Activated CD4-positive, alpha-beta T cell treated with anti-CD3 and anti-CD28 coated beads, Interleukin-2, amount 10 ng/mL, durations not matched to agents 7 days and 5 days (primary cell): ENCODE measurements at regions not wholly inside any gene's neighbourhood (a gene's known extent, or its start where the extent isn't known, plus 50 kb on each side); places are given as distances from the start of the nearest gene placed in this dataset.
"Not testable (repeated sequence)": the region's sequence is repeated elsewhere in the genome, so short reads cannot be mapped to it uniquely, and the experiment has no call there.

Experiments
- CTCF ChIA-PET: fragments of 350-600 bp; sonication (Branson Sonifier 250); formaldehyde crosslinking; loops from one replicate; lab custom pipeline; 2021; ENCODE audit warnings: antibody characterized with exemption; lab: Charles Lee
- POLR2A ChIA-PET: fragments of 350-600 bp; sonication (Branson Sonifier 250); formaldehyde crosslinking; loops from one replicate; lab custom pipeline; 2021; ENCODE audit warnings: antibody characterized with exemption; lab: Charles Lee
- DNase-seq: peaks from one replicate; pipeline ENCODE4 v3.0.0-alpha.2; 2020
- H3K27ac Mint-ChIP-seq: one replicate; pipeline ENCODE4 v1.8.0; 2021; ENCODE audit warnings: mild to moderate bottlenecking, moderate library complexity, mixed read lengths
- H3K27me3 Mint-ChIP-seq: one replicate; pipeline ENCODE4 v1.8.0; 2021; ENCODE audit warnings: mixed read lengths
- H3K36me3 Mint-ChIP-seq: one replicate; pipeline ENCODE4 v1.8.0; 2021; ENCODE audit warnings: low read depth, mixed read lengths
- H3K4me1 Mint-ChIP-seq: one replicate; pipeline ENCODE4 v1.8.0; 2021; ENCODE audit warnings: mixed read lengths
- H3K4me3 Mint-ChIP-seq: one replicate; pipeline ENCODE4 v1.8.0; 2021; ENCODE audit warnings: mild to moderate bottlenecking, moderate library complexity, mixed read lengths
- H3K9me3 Mint-ChIP-seq: one replicate; pipeline ENCODE4 v1.8.0; 2021; ENCODE audit warnings: mixed read lengths

- H3K4me1 Mint-ChIP-seq = no peaks in the 10 kb centered on the region
- H3K27me3 Mint-ChIP-seq = no peaks in the 10 kb centered on the region
- DNase-seq = no peak
- no peak overlapping the region for H3K27ac Mint-ChIP-seq
- no peaks in the 10 kb centered on the region for H3K36me3 Mint-ChIP-seq
- ChIA-PET CTCF (no interaction called here), POLR2A (no interaction called here)
- H3K9me3 Mint-ChIP-seq = peaks cover 5% of the 10 kb centered on the region
- H3K4me3 Mint-ChIP-seq = no peak overlapping the region
These were observed 880.3 kb upstream of the GBE1 start for GRCh38 chr3:82641701-82642100.

GRCh38 chr3:82640254-82640653, 878.8 kb upstream of the GBE1 start:
- no peak for DNase-seq
- Mint-ChIP-seq H3K36me3 (no peaks in the 10 kb centered on the region), H3K27ac (no peak overlapping the region), H3K9me3 (peaks cover 5% of the 10 kb centered on the region), H3K4me3 (no peak overlapping the region), H3K4me1 (no peaks in the 10 kb centered on the region), H3K27me3 (no peaks in the 10 kb centered on the region)
- ChIA-PET POLR2A (no interaction called here), CTCF (no interaction called here)

GRCh38 chr3:82637574-82637973, 876.1 kb upstream of the GBE1 start:
- DNase-seq = no peak
- Mint-ChIP-seq H3K27ac (no peak overlapping the region), H3K9me3 (peaks cover 7% of the 10 kb centered on the region), H3K36me3 (no peaks in the 10 kb centered on the region), H3K27me3 (no peaks in the 10 kb centered on the region), H3K4me3 (no peak overlapping the region), H3K4me1 (no peaks in the 10 kb centered on the region)
- ChIA-PET POLR2A (no interaction called here), CTCF (no interaction called here)

- CTCF ChIA-PET = no interaction called here
These were observed 874.7 kb upstream of the GBE1 start for GRCh38 chr3:82636177-82636576.

GRCh38 chr3:82633319-82633718, 871.9 kb upstream of the GBE1 start:
- Mint-ChIP-seq H3K36me3 (no peaks in the 10 kb centered on the region), H3K4me1 (no peaks in the 10 kb centered on the region), H3K27ac (no peak overlapping the region), H3K27me3 (no peaks in the 10 kb centered on the region), H3K4me3 (no peak overlapping the region), H3K9me3 (peaks cover 10% of the 10 kb centered on the region)
- ChIA-PET POLR2A (no interaction called here), CTCF (no interaction called here)
- no peak for DNase-seq

More at GRCh38 chr3:82636177-82636576, 874.7 kb upstream of the GBE1 start:
- no peaks in the 10 kb centered on the region for H3K4me1 Mint-ChIP-seq
- no peaks in the 10 kb centered on the region for H3K36me3 Mint-ChIP-seq
- no peak overlapping the region for H3K4me3 Mint-ChIP-seq
- H3K27me3 Mint-ChIP-seq = no peaks in the 10 kb centered on the region
- no peak overlapping the region for H3K27ac Mint-ChIP-seq
- H3K9me3 Mint-ChIP-seq = peaks cover 6% of the 10 kb centered on the region
- no peak for DNase-seq
- POLR2A ChIA-PET = no interaction called here

GRCh38 chr3:82629937-82630336, 868.5 kb upstream of the GBE1 start:
- ChIA-PET POLR2A (no interaction called here), CTCF (no interaction called here)
- no peak overlapping the region for H3K27ac Mint-ChIP-seq
- H3K4me3 Mint-ChIP-seq = no peak overlapping the region
- no peaks in the 10 kb centered on the region for H3K27me3 Mint-ChIP-seq
- H3K36me3 Mint-ChIP-seq = no peaks in the 10 kb centered on the region
- DNase-seq = no peak
- H3K9me3 Mint-ChIP-seq = peaks cover 15% of the 10 kb centered on the region
- H3K4me1 Mint-ChIP-seq = no peaks in the 10 kb centered on the region

- Mint-ChIP-seq H3K27me3 (no peaks in the 10 kb centered on the region), H3K27ac (no peak overlapping the region), H3K9me3 (peaks cover 14% of the 10 kb centered on the region), H3K4me1 (no peaks in the 10 kb centered on the region), H3K4me3 (no peak overlapping the region), H3K36me3 (no peaks in the 10 kb centered on the region)
- DNase-seq = no peak
- CTCF ChIA-PET = no interaction called here
- POLR2A ChIA-PET = no interaction called here
These were observed 867.1 kb upstream of the GBE1 start for GRCh38 chr3:82628385-82629014.

- no peak overlapping the region for H3K4me3 Mint-ChIP-seq
- POLR2A ChIA-PET = interaction anchor here (0.5 kb wide), 1 partner anchor 37 kb away, joined by 7 read pairs; no protein-coding TSS in a partner anchor
These were observed 866.3 kb upstream of the GBE1 start for GRCh38 chr3:82627733-82628132.

GRCh38 chr3:82620744-82621143, 859.3 kb upstream of the GBE1 start:
- DNase-seq, H3K36me3 Mint-ChIP-seq, POLR2A ChIA-PET, H3K4me3 Mint-ChIP-seq, H3K27me3 Mint-ChIP-seq, CTCF ChIA-PET, H3K27ac Mint-ChIP-seq, H3K4me1 Mint-ChIP-seq: not testable (repeated sequence)
- H3K9me3 Mint-ChIP-seq = peaks cover 10% of the 10 kb centered on the region

More at GRCh38 chr3:82627733-82628132, 866.3 kb upstream of the GBE1 start:
- Mint-ChIP-seq H3K9me3 (peaks cover 15% of the 10 kb centered on the region), H3K4me1 (no peaks in the 10 kb centered on the region), H3K27me3 (no peaks in the 10 kb centered on the region), H3K27ac (no peak overlapping the region), H3K36me3 (no peaks in the 10 kb centered on the region)
- DNase-seq = no peak
- CTCF ChIA-PET = no interaction called here

- Mint-ChIP-seq H3K9me3 (peaks cover 10% of the 10 kb centered on the region), H3K27me3 (no peaks in the 10 kb centered on the region), H3K36me3 (no peaks in the 10 kb centered on the region), H3K27ac (no peak overlapping the region), H3K4me1 (no peaks in the 10 kb centered on the region), H3K4me3 (no peak overlapping the region)
- ChIA-PET POLR2A (no interaction called here), CTCF (no interaction called here)
- no peak for DNase-seq
These were observed 857.1 kb upstream of the GBE1 start for GRCh38 chr3:82618594-82618993.

- H3K4me3 Mint-ChIP-seq = no peak overlapping the region
- DNase-seq = no peak
- no peaks in the 10 kb centered on the region for H3K27me3 Mint-ChIP-seq
- no peak overlapping the region for H3K27ac Mint-ChIP-seq
- H3K4me1 Mint-ChIP-seq = no peaks in the 10 kb centered on the region
- no peaks in the 10 kb centered on the region for H3K36me3 Mint-ChIP-seq
- ChIA-PET POLR2A (no interaction called here), CTCF (no interaction called here)
- peaks cover 16% of the 10 kb centered on the region for H3K9me3 Mint-ChIP-seq
These were observed 848.8 kb upstream of the GBE1 start for GRCh38 chr3:82610236-82610635.

- Mint-ChIP-seq H3K4me1 (no peaks in the 10 kb centered on the region), H3K27me3 (no peaks in the 10 kb centered on the region), H3K4me3 (no peak overlapping the region), H3K27ac (no peak overlapping the region), H3K36me3 (no peaks in the 10 kb centered on the region), H3K9me3 (peaks cover 21% of the 10 kb centered on the region)
- ChIA-PET POLR2A (no interaction called here), CTCF (no interaction called here)
- DNase-seq = no peak
These were observed 845.9 kb upstream of the GBE1 start for GRCh38 chr3:82607391-82607790.

GRCh38 chr3:82596805-82597204, 835.4 kb upstream of the GBE1 start:
- Mint-ChIP-seq H3K36me3 (no peaks in the 10 kb centered on the region), H3K4me3 (no peak overlapping the region), H3K27ac (no peak overlapping the region), H3K27me3 (no peaks in the 10 kb centered on the region), H3K9me3 (peaks cover 11% of the 10 kb centered on the region), H3K4me1 (no peaks in the 10 kb centered on the region)
- ChIA-PET CTCF (no interaction called here), POLR2A (no interaction called here)
- no peak for DNase-seq

- Mint-ChIP-seq H3K27me3 (no peaks in the 10 kb centered on the region), H3K27ac (no peak overlapping the region), H3K36me3 (no peaks in the 10 kb centered on the region), H3K4me1 (no peaks in the 10 kb centered on the region), H3K4me3 (no peak overlapping the region), H3K9me3 (peaks cover 11% of the 10 kb centered on the region)
- ChIA-PET CTCF (no interaction called here), POLR2A (no interaction called here)
- DNase-seq = no peak
These were observed 834.1 kb upstream of the GBE1 start for GRCh38 chr3:82595530-82595929.
